ENCODE measurements at regions not wholly inside any gene's neighbourhood (a gene's known extent, or its start where the extent isn't known, plus 50 kb on each side); places are given as distances from the start of the nearest gene placed in this dataset.
A peak's percentile ranks its signal among the peaks of the same experiment; 100 is the strongest.
"Not testable (repeated sequence)": the region's sequence is repeated elsewhere in the genome, so short reads cannot be mapped to it uniquely, and the experiment has no call there.

DNA sequence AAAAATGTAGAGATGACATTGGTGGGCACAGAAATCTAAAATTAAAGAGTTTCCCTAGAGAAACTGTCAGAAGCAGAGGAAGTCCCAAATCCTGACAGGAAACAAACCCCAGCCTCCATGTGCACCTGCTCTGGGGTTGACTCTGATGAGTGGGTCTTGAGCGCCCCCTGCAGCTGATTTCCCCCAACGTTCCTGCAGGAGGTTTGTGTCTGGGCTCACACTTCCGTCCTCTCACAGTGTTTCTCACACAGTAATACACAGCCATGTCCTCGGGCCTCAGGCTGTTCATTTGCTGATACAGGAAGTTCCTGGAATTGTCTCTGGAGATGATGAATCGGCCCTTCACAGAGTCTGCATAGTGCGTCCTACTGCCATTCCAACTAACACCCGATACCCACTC lies 670.1 kb downstream of the TMEM121 start:
- peak; percentile 19 for DNase-seq
- H3K27me3 ChIP-seq (replicated peaks in 1 of 4; ENCODE audit: control extremely low read depth in 1 of 4, control insufficient read depth in 3 of 4, insufficient read depth in 4 of 4, low read length in 3 of 4); H3K4me3 Mint-ChIP-seq; H3K4me1 ChIP-seq (ENCODE audit: control insufficient read depth in 2 of 2, insufficient read depth in 2 of 2, low read length in 2 of 2); H3K27ac ChIP-seq (ENCODE audit: low read length in 2 of 2); H4K20me1 ChIP-seq (ENCODE audit: control insufficient read depth, insufficient read depth, low read length, poor library complexity, severe bottlenecking); H3K9ac ChIP-seq (ENCODE audit: low read length); H3K4me2 ChIP-seq (replicated peaks; ENCODE audit: low read depth, low read length, poor library complexity, severe bottlenecking); H3K9me3 Mint-ChIP-seq (ENCODE audit: insufficient read depth); H3K79me2 ChIP-seq (ENCODE audit: control insufficient read depth, insufficient read depth, low read length); POLR2A ChIA-PET; intact Hi-C loops (cut with micrococcal nuclease); H3K4me1 Mint-ChIP-seq; H3K9me3 ChIP-seq (ENCODE audit: control extremely low read depth in 1 of 3, control insufficient read depth in 2 of 3, insufficient read depth in 1 of 3, low read length in 2 of 3); H3K4me3 ChIP-seq (ENCODE audit: control extremely low read depth in 1 of 5, extremely low read depth in 1 of 5, insufficient read depth in 1 of 5, low read depth in 2 of 5, low read length in 4 of 5); ATAC-seq (ENCODE audit: low read depth); CTCF ChIA-PET; H3K27ac Mint-ChIP-seq; H3K36me3 ChIP-seq (replicated peaks in 1 of 2; ENCODE audit: control extremely low read depth in 1 of 2, control insufficient read depth in 1 of 2, extremely low read depth in 1 of 2, insufficient read depth in 2 of 2, low read length in 1 of 2); H2AFZ ChIP-seq (ENCODE audit: insufficient read depth, low read depth, low read length, poor library complexity, severe bottlenecking): not testable (repeated sequence)
- WGBS (ENCODE audit: insufficient coverage): 0% methylated on average over 1 of the region's 7 CpGs
- H3K27me3 Mint-ChIP-seq: peaks cover 17% of the 10 kb centered on the region
- TF ChIP-seq, protein P1, sequence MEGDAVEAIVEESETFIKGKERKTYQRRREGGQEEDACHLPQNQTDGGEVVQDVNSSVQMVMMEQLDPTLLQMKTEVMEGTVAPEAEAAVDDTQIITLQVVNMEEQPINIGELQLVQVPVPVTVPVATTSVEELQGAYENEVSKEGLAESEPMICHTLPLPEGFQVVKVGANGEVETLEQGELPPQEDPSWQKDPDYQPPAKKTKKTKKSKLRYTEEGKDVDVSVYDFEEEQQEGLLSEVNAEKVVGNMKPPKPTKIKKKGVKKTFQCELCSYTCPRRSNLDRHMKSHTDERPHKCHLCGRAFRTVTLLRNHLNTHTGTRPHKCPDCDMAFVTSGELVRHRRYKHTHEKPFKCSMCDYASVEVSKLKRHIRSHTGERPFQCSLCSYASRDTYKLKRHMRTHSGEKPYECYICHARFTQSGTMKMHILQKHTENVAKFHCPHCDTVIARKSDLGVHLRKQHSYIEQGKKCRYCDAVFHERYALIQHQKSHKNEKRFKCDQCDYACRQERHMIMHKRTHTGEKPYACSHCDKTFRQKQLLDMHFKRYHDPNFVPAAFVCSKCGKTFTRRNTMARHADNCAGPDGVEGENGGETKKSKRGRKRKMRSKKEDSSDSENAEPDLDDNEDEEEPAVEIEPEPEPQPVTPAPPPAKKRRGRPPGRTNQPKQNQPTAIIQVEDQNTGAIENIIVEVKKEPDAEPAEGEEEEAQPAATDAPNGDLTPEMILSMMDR (IDR thresholded peaks at IDR 0.05): peak; percentile 19

DNA sequence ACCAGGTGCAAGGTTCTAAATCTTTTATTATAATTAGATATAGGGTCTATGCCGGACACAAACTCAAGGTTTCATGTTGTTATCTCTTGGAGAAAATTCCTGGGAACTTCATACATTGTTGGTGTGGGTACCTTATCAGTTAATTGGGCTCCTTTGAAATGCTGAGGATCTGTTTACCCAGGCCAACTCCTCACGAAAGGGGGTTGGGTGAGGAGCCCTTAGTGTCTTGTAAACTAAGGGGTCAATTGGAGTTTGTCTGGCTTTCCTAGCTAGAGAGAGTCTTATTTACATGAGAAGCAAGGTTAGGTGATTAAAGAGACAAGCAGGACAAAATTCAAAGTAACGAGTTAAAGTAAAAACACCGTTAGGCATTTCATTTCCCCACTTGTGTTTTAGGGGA lies 670.9 kb downstream of the TMEM121 start:
- H3K4me1 Mint-ChIP-seq; H3K9ac ChIP-seq (ENCODE audit: low read length); H3K27ac Mint-ChIP-seq; H3K4me1 ChIP-seq (ENCODE audit: control insufficient read depth in 2 of 2, insufficient read depth in 2 of 2, low read length in 2 of 2); H2AFZ ChIP-seq (ENCODE audit: insufficient read depth, low read depth, low read length, poor library complexity, severe bottlenecking); H3K9me3 Mint-ChIP-seq (ENCODE audit: insufficient read depth); intact Hi-C loops (cut with micrococcal nuclease); H3K9me3 ChIP-seq (ENCODE audit: control extremely low read depth in 1 of 3, control insufficient read depth in 2 of 3, insufficient read depth in 1 of 3, low read length in 2 of 3); CTCF ChIA-PET; H3K27ac ChIP-seq (ENCODE audit: low read length in 2 of 2); H3K4me3 Mint-ChIP-seq; H3K4me3 ChIP-seq (ENCODE audit: control extremely low read depth in 1 of 5, extremely low read depth in 1 of 5, insufficient read depth in 1 of 5, low read depth in 2 of 5, low read length in 4 of 5); ATAC-seq (ENCODE audit: low read depth); H3K4me2 ChIP-seq (replicated peaks; ENCODE audit: low read depth, low read length, poor library complexity, severe bottlenecking); POLR2A ChIA-PET; H4K20me1 ChIP-seq (ENCODE audit: control insufficient read depth, insufficient read depth, low read length, poor library complexity, severe bottlenecking); H3K36me3 ChIP-seq (replicated peaks in 1 of 2; ENCODE audit: control extremely low read depth in 1 of 2, control insufficient read depth in 1 of 2, extremely low read depth in 1 of 2, insufficient read depth in 2 of 2, low read length in 1 of 2); H3K27me3 ChIP-seq (replicated peaks in 1 of 4; ENCODE audit: control extremely low read depth in 1 of 4, control insufficient read depth in 3 of 4, insufficient read depth in 4 of 4, low read length in 3 of 4); DNase-seq; H3K79me2 ChIP-seq (ENCODE audit: control insufficient read depth, insufficient read depth, low read length): not testable (repeated sequence)
- WGBS (ENCODE audit: insufficient coverage): no CpG with 5 or more reads among the region's 4 CpGs
- peaks cover 20% of the 10 kb centered on the region for H3K27me3 Mint-ChIP-seq
